Right lobe of liver (tissue), 6 donors: ENCODE measurements at regions not wholly inside any gene's neighbourhood (a gene's known extent, or its start where the extent isn't known, plus 50 kb on each side); places are given as distances from the start of the nearest gene placed in this dataset.

Source experiments
- ATAC-seq, 4 donors: fragments of 200-7000 bp; cut with Tn5 transposase; one replicate each; pipeline ENCODE4 v1.9.1; 2020; ENCODE audit warnings: mild to moderate bottlenecking in 4 of 4, moderate library complexity in 4 of 4
- DNase-seq, 3 donors: peaks; one replicate each; pipeline ENCODE4 v3.0.0-alpha.2; 2020
- H3K27ac ChIP-seq, 3 donors: fragments of 200-600 bp; one replicate each; pipeline ENCODE4 v1.8.0; 2022
- H3K27me3 ChIP-seq, 2 donors: fragments of 200-600 bp; one replicate each; pipeline ENCODE4 v1.8.0; 2022
- H3K36me3 ChIP-seq, 4 donors: fragments of 200-600 bp; sonication (generic) in 1 of 4; one replicate each; pipeline versions ENCODE4 v1.5.1 to v1.8.0; 2017 to 2022; ENCODE audit warnings: control low read depth in 1 of 4
- H3K4me1 ChIP-seq, 4 donors: fragments of 200-600 bp; sonication (generic) in 1 of 4; one replicate each; pipeline versions ENCODE4 v1.5.1 to v1.8.0; 2017 to 2022; ENCODE audit warnings: control low read depth in 1 of 4
- H3K4me3 ChIP-seq, 3 donors: fragments of 200-600 bp; one replicate each; pipeline ENCODE4 v1.8.0; 2022
- H3K9me3 ChIP-seq, 4 donors: fragments of 200-600 bp; sonication (generic) in 1 of 4; one replicate each; pipeline versions ENCODE4 v1.5.1 to v1.8.0; 2017 to 2022; ENCODE audit warnings: control low read depth in 1 of 4
- POLR2A ChIP-seq: fragments of 450-650 bp; IDR thresholded peaks from one replicate; pipeline ENCODE4 v1.6.1; 2017; ENCODE audit warnings: antibody characterized with exemption, mild to moderate bottlenecking
- WGBS: methylation state at CpG from one replicate; pipeline ENCODE4 v1.1.6; 2018; ENCODE audit warnings: low coverage, low lambda C conversion rate; ENCODE audit not compliant: insufficient coverage; ENCODE audit errors: missing lambda C conversion rate; 5-methylcytosine and 5-hydroxymethylcytosine counted together
- intact Hi-C, 2 donors: fragments of 100-400 bp; cut with DNase I; formaldehyde crosslinking; loops; one replicate each; pipeline versions ENCODE4 v1.11.2 to v1.14.1; 2022
- TF ChIP-seq, protein P1 (sequence below), 4 donors: fragments of 200-600 bp in 3 of 4; fragments of 450-650 bp in 1 of 4; IDR thresholded peaks; one replicate each; pipeline versions ENCODE4 v1.5.1 to v1.8.0; 2016 to 2022; ENCODE audit warnings: antibody characterized with exemption in 4 of 4, mild to moderate bottlenecking in 2 of 4
- donor health status: DM: no; HTN: yes; CAD: no.
- donor health status: DM: no; HTN: no; CAD: no.
- donor health status: DM: no; HTN: no; CAD: no.
- donor health status: DM: no; HTN: yes; CAD: no.
- donor health status: DM: no; HTN: yes; CAD: no.

DNA sequence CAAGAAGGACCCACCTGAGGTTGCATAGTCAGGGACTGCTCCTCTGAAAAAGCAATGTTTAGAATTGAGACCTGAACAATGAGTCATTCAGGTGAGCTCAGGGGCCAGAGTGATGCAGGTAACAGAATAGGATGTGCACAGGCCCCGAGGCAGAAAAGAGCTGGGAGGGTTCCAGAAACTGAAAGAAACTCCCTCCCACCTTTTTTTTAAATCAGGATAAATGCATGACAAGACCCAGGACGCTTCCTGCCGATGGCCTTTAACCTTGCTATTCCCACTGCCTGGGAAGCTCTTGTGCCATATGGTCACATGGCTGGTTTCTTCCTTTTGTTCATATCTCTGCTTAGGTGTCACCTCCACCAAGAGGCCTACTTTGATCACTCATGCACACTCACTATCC is 214.2 kb upstream of the ZBED5 start:
- Histone ChIP-seq H3K4me3 (no peak overlapping the region), H3K36me3 (no peaks in the 10 kb centered on the region), H3K27me3 (no peaks in the 10 kb centered on the region), H3K9me3 (no peaks in the 10 kb centered on the region), H3K4me1 (no peaks in the 10 kb centered on the region), H3K27ac (no peak overlapping the region)
- ATAC-seq (no peak), DNase-seq (no peak)
- WGBS: 31% methylated on average over 2 of the region's 3 CpGs
- no peak for TF ChIP-seq POLR2A
- TF ChIP-seq, protein P1, sequence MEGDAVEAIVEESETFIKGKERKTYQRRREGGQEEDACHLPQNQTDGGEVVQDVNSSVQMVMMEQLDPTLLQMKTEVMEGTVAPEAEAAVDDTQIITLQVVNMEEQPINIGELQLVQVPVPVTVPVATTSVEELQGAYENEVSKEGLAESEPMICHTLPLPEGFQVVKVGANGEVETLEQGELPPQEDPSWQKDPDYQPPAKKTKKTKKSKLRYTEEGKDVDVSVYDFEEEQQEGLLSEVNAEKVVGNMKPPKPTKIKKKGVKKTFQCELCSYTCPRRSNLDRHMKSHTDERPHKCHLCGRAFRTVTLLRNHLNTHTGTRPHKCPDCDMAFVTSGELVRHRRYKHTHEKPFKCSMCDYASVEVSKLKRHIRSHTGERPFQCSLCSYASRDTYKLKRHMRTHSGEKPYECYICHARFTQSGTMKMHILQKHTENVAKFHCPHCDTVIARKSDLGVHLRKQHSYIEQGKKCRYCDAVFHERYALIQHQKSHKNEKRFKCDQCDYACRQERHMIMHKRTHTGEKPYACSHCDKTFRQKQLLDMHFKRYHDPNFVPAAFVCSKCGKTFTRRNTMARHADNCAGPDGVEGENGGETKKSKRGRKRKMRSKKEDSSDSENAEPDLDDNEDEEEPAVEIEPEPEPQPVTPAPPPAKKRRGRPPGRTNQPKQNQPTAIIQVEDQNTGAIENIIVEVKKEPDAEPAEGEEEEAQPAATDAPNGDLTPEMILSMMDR (IDR thresholded peaks at IDR 0.05): no peak
- intact Hi-C loops: no loop called here

DNA sequence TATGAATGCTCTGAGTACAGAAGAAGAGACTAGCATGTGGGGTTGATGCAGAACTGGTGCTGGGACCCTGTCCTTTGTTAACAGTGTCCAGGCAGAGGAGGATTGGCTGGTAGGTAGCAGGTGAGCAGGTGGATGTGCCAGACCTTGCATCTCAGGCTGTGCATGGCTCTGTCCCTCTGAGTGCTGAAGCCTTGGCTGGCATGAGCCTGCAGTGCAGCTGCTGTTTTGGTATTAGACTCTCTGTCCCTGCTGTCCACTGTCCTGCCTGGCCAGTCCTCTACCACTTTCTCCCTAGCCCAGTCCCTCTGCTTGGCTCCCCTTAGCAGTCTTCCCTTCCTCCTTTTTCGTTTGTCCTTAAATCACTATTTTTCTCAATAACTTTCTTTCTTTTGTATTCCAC is 213.6 kb upstream of the ZBED5 start:
- Histone ChIP-seq H3K9me3 (no peaks in the 10 kb centered on the region), H3K36me3 (no peaks in the 10 kb centered on the region), H3K27me3 (no peaks in the 10 kb centered on the region), H3K27ac (no peak overlapping the region), H3K4me1 (no peaks in the 10 kb centered on the region), H3K4me3 (no peak overlapping the region)
- DNase-seq (no peak), ATAC-seq (peak in 1 of 4 donors; percentile 13)
- WGBS: 58% methylated on average over 1 of the region's 1 CpG
- TF ChIP-seq, protein P1 (IDR thresholded peaks at IDR 0.05): no peak
- no peak for TF ChIP-seq POLR2A
- intact Hi-C loops: no loop called here

DNA sequence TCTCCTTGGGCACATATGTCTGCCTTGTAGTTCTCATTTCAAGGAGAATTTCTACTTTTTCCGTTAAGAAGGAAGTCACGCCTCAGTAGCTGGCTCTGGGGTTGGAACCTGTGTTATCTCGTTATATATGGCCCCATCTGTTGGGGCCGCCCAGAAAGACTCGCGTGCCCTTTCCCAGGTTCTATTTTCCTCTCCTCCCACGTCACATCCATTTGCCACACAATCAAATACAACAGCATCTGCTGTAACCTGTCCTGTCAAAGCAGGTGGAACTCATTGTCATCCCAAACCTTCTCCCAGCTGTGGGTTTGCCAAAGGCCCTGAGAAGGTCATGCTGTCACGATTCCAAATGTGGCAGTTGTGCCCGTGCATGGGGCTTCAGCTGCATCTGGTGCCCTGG is 213.1 kb upstream of the ZBED5 start:
- intact Hi-C loops: no loop called here
- no peak for ATAC-seq
- no peaks in the 10 kb centered on the region for H3K36me3 ChIP-seq
- no peak overlapping the region for H3K4me3 ChIP-seq
- H3K9me3 ChIP-seq: no peaks in the 10 kb centered on the region
- 69% methylated on average over 7 of the region's 9 CpGs for WGBS
- no peaks in the 10 kb centered on the region for H3K27me3 ChIP-seq
- no peak for TF ChIP-seq POLR2A
- TF ChIP-seq, protein P1 (IDR thresholded peaks at IDR 0.05): no peak
- H3K4me1 ChIP-seq: no peaks in the 10 kb centered on the region
- no peak overlapping the region for H3K27ac ChIP-seq
- no peak for DNase-seq

DNA sequence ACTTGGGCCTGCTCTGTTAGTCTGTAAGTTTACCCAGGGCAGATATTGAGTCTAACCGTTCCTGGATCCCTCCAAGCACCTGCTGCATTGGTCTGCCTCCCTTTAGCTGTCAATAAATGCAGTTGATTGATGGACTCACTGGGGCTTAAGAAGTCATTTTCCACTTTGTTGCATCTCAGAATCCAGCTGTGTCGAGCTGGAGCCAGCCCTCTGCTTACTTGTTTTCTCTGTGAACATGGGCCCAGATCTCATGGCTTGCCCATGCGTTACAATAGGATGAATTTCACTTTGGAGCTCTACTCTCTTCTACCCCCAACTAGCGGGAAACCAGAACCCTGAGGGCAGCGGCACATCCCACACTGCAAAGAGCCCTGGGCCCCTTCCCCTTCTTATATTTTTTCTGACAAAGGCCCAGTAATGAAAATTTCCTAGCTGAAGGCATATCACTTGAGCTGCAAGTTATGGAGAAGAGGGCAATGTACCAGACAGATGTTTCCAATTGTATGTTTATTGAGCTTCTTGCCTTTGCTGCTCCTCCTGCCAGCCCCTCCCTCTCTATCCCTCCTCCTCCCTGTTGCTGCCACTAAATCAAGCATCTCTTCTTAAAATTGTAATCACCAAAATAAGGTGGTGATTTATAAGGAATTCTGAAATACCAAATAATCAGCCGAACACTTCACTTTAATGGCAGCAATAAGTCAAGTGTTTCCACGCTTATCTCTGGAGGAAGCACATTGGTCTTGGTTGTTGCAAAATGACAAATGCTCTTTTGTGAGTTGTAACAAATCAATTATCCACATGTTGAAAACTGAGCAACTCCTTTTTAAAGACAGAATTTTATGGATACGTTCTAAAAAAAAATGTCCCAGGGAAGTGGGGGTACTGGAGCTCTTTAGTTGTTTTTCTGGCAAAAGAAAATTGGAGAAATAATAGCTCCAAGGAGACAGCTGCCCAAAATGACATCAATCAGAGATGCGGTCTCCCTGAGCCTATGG is 212.3 kb upstream of the ZBED5 start:
- WGBS: 85% methylated on average over 8 of the region's 9 CpGs
- Histone ChIP-seq H3K4me3 (no peak overlapping the region), H3K27me3 (no peaks in the 10 kb centered on the region), H3K36me3 (no peaks in the 10 kb centered on the region), H3K9me3 (no peaks in the 10 kb centered on the region), H3K4me1 (no peaks in the 10 kb centered on the region), H3K27ac (no peak overlapping the region)
- no peak for DNase-seq
- no peak for ATAC-seq
- TF ChIP-seq, protein P1 (IDR thresholded peaks at IDR 0.05): no peak
- no peak for TF ChIP-seq POLR2A
- intact Hi-C loops: no loop called here
